ENCODE measurements at regions not wholly inside any gene's neighbourhood (a gene's known extent, or its start where the extent isn't known, plus 50 kb on each side); places are given as distances from the start of the nearest gene placed in this dataset.

DNA sequence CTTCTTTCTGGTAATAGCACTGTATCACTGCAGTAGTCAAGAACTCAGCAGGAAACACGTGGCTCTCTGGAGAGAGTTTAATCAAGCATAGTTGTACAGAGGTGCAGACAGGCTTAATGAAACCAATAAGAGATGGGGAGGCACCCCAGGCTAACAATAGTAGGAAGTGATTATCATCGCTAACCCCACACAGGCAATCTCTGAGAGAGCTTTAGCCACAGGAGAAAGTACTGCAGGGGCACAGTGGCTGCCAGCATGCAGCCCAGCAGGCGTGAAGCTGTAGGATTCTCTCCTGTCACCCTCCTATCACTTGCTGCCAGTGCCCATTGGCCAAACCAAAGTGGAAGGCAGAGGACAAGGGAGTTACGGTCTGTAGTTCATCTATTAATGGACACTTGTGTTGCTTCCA is 450.0 kb upstream of the RASGEF1B start:
- TF ChIP-seq, protein P1, sequence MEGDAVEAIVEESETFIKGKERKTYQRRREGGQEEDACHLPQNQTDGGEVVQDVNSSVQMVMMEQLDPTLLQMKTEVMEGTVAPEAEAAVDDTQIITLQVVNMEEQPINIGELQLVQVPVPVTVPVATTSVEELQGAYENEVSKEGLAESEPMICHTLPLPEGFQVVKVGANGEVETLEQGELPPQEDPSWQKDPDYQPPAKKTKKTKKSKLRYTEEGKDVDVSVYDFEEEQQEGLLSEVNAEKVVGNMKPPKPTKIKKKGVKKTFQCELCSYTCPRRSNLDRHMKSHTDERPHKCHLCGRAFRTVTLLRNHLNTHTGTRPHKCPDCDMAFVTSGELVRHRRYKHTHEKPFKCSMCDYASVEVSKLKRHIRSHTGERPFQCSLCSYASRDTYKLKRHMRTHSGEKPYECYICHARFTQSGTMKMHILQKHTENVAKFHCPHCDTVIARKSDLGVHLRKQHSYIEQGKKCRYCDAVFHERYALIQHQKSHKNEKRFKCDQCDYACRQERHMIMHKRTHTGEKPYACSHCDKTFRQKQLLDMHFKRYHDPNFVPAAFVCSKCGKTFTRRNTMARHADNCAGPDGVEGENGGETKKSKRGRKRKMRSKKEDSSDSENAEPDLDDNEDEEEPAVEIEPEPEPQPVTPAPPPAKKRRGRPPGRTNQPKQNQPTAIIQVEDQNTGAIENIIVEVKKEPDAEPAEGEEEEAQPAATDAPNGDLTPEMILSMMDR (IDR thresholded peaks at IDR 0.05) = no peak
- no peak for TF ChIP-seq ZFX (IDR thresholded peaks at IDR 0.05; ENCODE audit: borderline replicate concordance)

All from 22Rv1 (cell line).